ENCODE measurements at regions not wholly inside any gene's neighbourhood (a gene's known extent, or its start where the extent isn't known, plus 50 kb on each side); places are given as distances from the start of the nearest gene placed in this dataset.
"Not testable (repeated sequence)": the region's sequence is repeated elsewhere in the genome, so short reads cannot be mapped to it uniquely, and the experiment has no call there.

GRCh38 chr3:153852355-153852754 is 268.8 kb upstream of the ARHGEF26 start:
- WGBS, 2 experiments: 27 to 34% methylated on average over 2 of the region's 2 CpGs
- Histone ChIP-seq H3K9me3 (ENCODE audit: control insufficient read depth, low read length) (no peaks in the 10 kb centered on the region), H3K27ac (ENCODE audit: insufficient read depth, low read depth, low read length, poor library complexity, severe bottlenecking) (no peak overlapping the region), H3K4me1 (ENCODE audit: control insufficient read depth, insufficient read depth, low read length) (peaks cover 8% of the 10 kb centered on the region), H3K27me3 (ENCODE audit: control insufficient read depth, insufficient read depth, low read length, poor library complexity, severe bottlenecking) (no peaks in the 10 kb centered on the region), H3K36me3 (ENCODE audit: control insufficient read depth, insufficient read depth, low read length) (no peaks in the 10 kb centered on the region), H3K4me3 (ENCODE audit: insufficient read depth, low read depth, low read length) (no peak overlapping the region)

GRCh38 chr3:153853163-153853562 is 268.0 kb upstream of the ARHGEF26 start:
- peaks cover 8% of the 10 kb centered on the region for H3K4me1 ChIP-seq (ENCODE audit: control insufficient read depth, insufficient read depth, low read length)
- no peaks in the 10 kb centered on the region for H3K27me3 ChIP-seq (ENCODE audit: control insufficient read depth, insufficient read depth, low read length, poor library complexity, severe bottlenecking)
- no peak overlapping the region for H3K27ac ChIP-seq (ENCODE audit: insufficient read depth, low read depth, low read length, poor library complexity, severe bottlenecking)
- no peaks in the 10 kb centered on the region for H3K9me3 ChIP-seq (ENCODE audit: control insufficient read depth, low read length)
- 89 to 100% methylated on average over 1 of the region's 1 CpG for whole genome bisulfite sequencing, 2 experiments
- no peak overlapping the region for H3K4me3 ChIP-seq (ENCODE audit: insufficient read depth, low read depth, low read length)
- no peaks in the 10 kb centered on the region for H3K36me3 ChIP-seq (ENCODE audit: control insufficient read depth, insufficient read depth, low read length)

- H3K27me3 ChIP-seq (ENCODE audit: control insufficient read depth, insufficient read depth, low read length, poor library complexity, severe bottlenecking): no peaks in the 10 kb centered on the region
- no peaks in the 10 kb centered on the region for H3K36me3 ChIP-seq (ENCODE audit: control insufficient read depth, insufficient read depth, low read length)
- H3K4me3 ChIP-seq (ENCODE audit: insufficient read depth, low read depth, low read length): no peak overlapping the region
- no peaks in the 10 kb centered on the region for H3K4me1 ChIP-seq (ENCODE audit: control insufficient read depth, insufficient read depth, low read length)
- 89 to 100% methylated on average over 1 of the region's 1 CpG for WGBS, 2 experiments
- no peak overlapping the region for H3K27ac ChIP-seq (ENCODE audit: insufficient read depth, low read depth, low read length, poor library complexity, severe bottlenecking)
- no peaks in the 10 kb centered on the region for H3K9me3 ChIP-seq (ENCODE audit: control insufficient read depth, low read length)
These were observed 265.4 kb upstream of the ARHGEF26 start for GRCh38 chr3:153855772-153856171.

- Histone ChIP-seq H3K9me3 (ENCODE audit: control insufficient read depth, low read length) (no peaks in the 10 kb centered on the region), H3K4me3 (ENCODE audit: insufficient read depth, low read depth, low read length) (no peak overlapping the region), H3K4me1 (ENCODE audit: control insufficient read depth, insufficient read depth, low read length) (no peaks in the 10 kb centered on the region), H3K27me3 (ENCODE audit: control insufficient read depth, insufficient read depth, low read length, poor library complexity, severe bottlenecking) (no peaks in the 10 kb centered on the region), H3K27ac (ENCODE audit: insufficient read depth, low read depth, low read length, poor library complexity, severe bottlenecking) (no peak overlapping the region), H3K36me3 (ENCODE audit: control insufficient read depth, insufficient read depth, low read length) (no peaks in the 10 kb centered on the region)
- WGBS, 2 experiments: 86 to 88% methylated on average over 1 of the region's 1 CpG
These were observed 264.3 kb upstream of the ARHGEF26 start for GRCh38 chr3:153856932-153857331.

GRCh38 chr3:153864793-153865192 is 256.4 kb upstream of the ARHGEF26 start:
- H3K27me3 ChIP-seq (ENCODE audit: control insufficient read depth, insufficient read depth, low read length, poor library complexity, severe bottlenecking): no peaks in the 10 kb centered on the region
- no peaks in the 10 kb centered on the region for H3K36me3 ChIP-seq (ENCODE audit: control insufficient read depth, insufficient read depth, low read length)
- no peak overlapping the region for H3K4me3 ChIP-seq (ENCODE audit: insufficient read depth, low read depth, low read length)
- H3K4me1 ChIP-seq (ENCODE audit: control insufficient read depth, insufficient read depth, low read length): no peaks in the 10 kb centered on the region
- no peak overlapping the region for H3K27ac ChIP-seq (ENCODE audit: insufficient read depth, low read depth, low read length, poor library complexity, severe bottlenecking)
- no peaks in the 10 kb centered on the region for H3K9me3 ChIP-seq (ENCODE audit: control insufficient read depth, low read length)
- 91 to 98% methylated on average over 2 of the region's 2 CpGs for WGBS, 2 experiments

GRCh38 chr3:153866901-153867300 is 254.3 kb upstream of the ARHGEF26 start:
- H3K9me3 ChIP-seq (ENCODE audit: control insufficient read depth, low read length): no peaks in the 10 kb centered on the region
- H3K4me1 ChIP-seq (ENCODE audit: control insufficient read depth, insufficient read depth, low read length): no peaks in the 10 kb centered on the region
- no peaks in the 10 kb centered on the region for H3K36me3 ChIP-seq (ENCODE audit: control insufficient read depth, insufficient read depth, low read length)
- H3K27me3 ChIP-seq (ENCODE audit: control insufficient read depth, insufficient read depth, low read length, poor library complexity, severe bottlenecking): no peaks in the 10 kb centered on the region
- no peak overlapping the region for H3K27ac ChIP-seq (ENCODE audit: insufficient read depth, low read depth, low read length, poor library complexity, severe bottlenecking)
- H3K4me3 ChIP-seq (ENCODE audit: insufficient read depth, low read depth, low read length): no peak overlapping the region

- not testable (repeated sequence) for H3K4me3 ChIP-seq (ENCODE audit: insufficient read depth, low read depth, low read length)
- WGBS, 2 experiments: 94 to 98% methylated on average over 2 of the region's 2 CpGs
These were observed 246.8 kb upstream of the ARHGEF26 start for GRCh38 chr3:153874348-153874747.

GRCh38 chr3:153880493-153880892 is 240.7 kb upstream of the ARHGEF26 start:
- WGBS, 2 experiments: 96 to 100% methylated on average over 1 to 2 of the region's 2 CpGs
- Histone ChIP-seq H3K4me3 (ENCODE audit: insufficient read depth, low read depth, low read length) (no peak overlapping the region), H3K36me3 (ENCODE audit: control insufficient read depth, insufficient read depth, low read length) (no peaks in the 10 kb centered on the region), H3K4me1 (ENCODE audit: control insufficient read depth, insufficient read depth, low read length) (no peaks in the 10 kb centered on the region), H3K27ac (ENCODE audit: insufficient read depth, low read depth, low read length, poor library complexity, severe bottlenecking) (no peak overlapping the region), H3K9me3 (ENCODE audit: control insufficient read depth, low read length) (no peaks in the 10 kb centered on the region), H3K27me3 (ENCODE audit: control insufficient read depth, insufficient read depth, low read length, poor library complexity, severe bottlenecking) (no peaks in the 10 kb centered on the region)

More at GRCh38 chr3:153874348-153874747, 246.8 kb upstream of the ARHGEF26 start:
- H3K9me3 ChIP-seq (ENCODE audit: control insufficient read depth, low read length); H3K27ac ChIP-seq (ENCODE audit: insufficient read depth, low read depth, low read length, poor library complexity, severe bottlenecking); H3K27me3 ChIP-seq (ENCODE audit: control insufficient read depth, insufficient read depth, low read length, poor library complexity, severe bottlenecking); H3K4me1 ChIP-seq (ENCODE audit: control insufficient read depth, insufficient read depth, low read length); H3K36me3 ChIP-seq (ENCODE audit: control insufficient read depth, insufficient read depth, low read length): not testable (repeated sequence)

GRCh38 chr3:153881201-153881600 is 240.0 kb upstream of the ARHGEF26 start:
- no peaks in the 10 kb centered on the region for H3K9me3 ChIP-seq (ENCODE audit: control insufficient read depth, low read length)
- H3K4me1 ChIP-seq (ENCODE audit: control insufficient read depth, insufficient read depth, low read length): no peaks in the 10 kb centered on the region
- H3K27me3 ChIP-seq (ENCODE audit: control insufficient read depth, insufficient read depth, low read length, poor library complexity, severe bottlenecking): no peaks in the 10 kb centered on the region
- 90 to 98% methylated on average over 5 to 6 of the region's 7 CpGs for WGBS, 2 experiments
- H3K36me3 ChIP-seq (ENCODE audit: control insufficient read depth, insufficient read depth, low read length): no peaks in the 10 kb centered on the region
- H3K27ac ChIP-seq (ENCODE audit: insufficient read depth, low read depth, low read length, poor library complexity, severe bottlenecking): no peak overlapping the region
- no peak overlapping the region for H3K4me3 ChIP-seq (ENCODE audit: insufficient read depth, low read depth, low read length)

GRCh38 chr3:153885359-153885758 is 235.8 kb upstream of the ARHGEF26 start:
- no peak overlapping the region for H3K4me3 ChIP-seq (ENCODE audit: insufficient read depth, low read depth, low read length)
- H3K27me3 ChIP-seq (ENCODE audit: control insufficient read depth, insufficient read depth, low read length, poor library complexity, severe bottlenecking): no peaks in the 10 kb centered on the region
- no peaks in the 10 kb centered on the region for H3K9me3 ChIP-seq (ENCODE audit: control insufficient read depth, low read length)
- no peaks in the 10 kb centered on the region for H3K4me1 ChIP-seq (ENCODE audit: control insufficient read depth, insufficient read depth, low read length)
- H3K36me3 ChIP-seq (ENCODE audit: control insufficient read depth, insufficient read depth, low read length): no peaks in the 10 kb centered on the region
- 95 to 100% methylated on average over 2 of the region's 2 CpGs for WGBS, 2 experiments
- H3K27ac ChIP-seq (ENCODE audit: insufficient read depth, low read depth, low read length, poor library complexity, severe bottlenecking): no peak overlapping the region

GRCh38 chr3:153889905-153890334 is 231.3 kb upstream of the ARHGEF26 start:
- H3K4me3 ChIP-seq (ENCODE audit: insufficient read depth, low read depth, low read length): no peak overlapping the region
- no peaks in the 10 kb centered on the region for H3K36me3 ChIP-seq (ENCODE audit: control insufficient read depth, insufficient read depth, low read length)
- H3K4me1 ChIP-seq (ENCODE audit: control insufficient read depth, insufficient read depth, low read length): no peaks in the 10 kb centered on the region
- H3K27me3 ChIP-seq (ENCODE audit: control insufficient read depth, insufficient read depth, low read length, poor library complexity, severe bottlenecking): no peaks in the 10 kb centered on the region
- 44% methylated on average over 2 of the region's 2 CpGs for WGBS, 2 experiments
- no peak overlapping the region for H3K27ac ChIP-seq (ENCODE audit: insufficient read depth, low read depth, low read length, poor library complexity, severe bottlenecking)
- H3K9me3 ChIP-seq (ENCODE audit: control insufficient read depth, low read length): no peaks in the 10 kb centered on the region
